Prostate gland (tissue), 2 donors: ENCODE measurements at regions not wholly inside any gene's neighbourhood (a gene's known extent, or its start where the extent isn't known, plus 50 kb on each side); places are given as distances from the start of the nearest gene placed in this dataset.

Experiments used
- CTCF ChIP-seq, 4 experiments: fragments of 200-600 bp in 2 of 4; fragments of 450-650 bp in 2 of 4; sonication (generic) in 2 of 4; IDR thresholded peaks; 1 replicate in 3 of 4; 2 replicates in 1 of 4; pipeline ENCODE4 v1.5.1; 2016 to 2019; ENCODE audit warnings: antibody characterized with exemption in 4 of 4, mild to moderate bottlenecking in 2 of 4, moderate library complexity in 2 of 4
- POLR2A ChIP-seq: fragments of 450-650 bp; IDR thresholded peaks from one replicate; pipeline ENCODE4 v1.6.1; 2016; ENCODE audit warnings: antibody characterized with exemption, mild to moderate bottlenecking
- POLR2AphosphoS5 ChIP-seq: sonication (generic); formaldehyde crosslinking; IDR thresholded peaks from one replicate; pipeline ENCODE4 v1.6.1; 2017; ENCODE audit warnings: antibody characterized with exemption

DNA sequence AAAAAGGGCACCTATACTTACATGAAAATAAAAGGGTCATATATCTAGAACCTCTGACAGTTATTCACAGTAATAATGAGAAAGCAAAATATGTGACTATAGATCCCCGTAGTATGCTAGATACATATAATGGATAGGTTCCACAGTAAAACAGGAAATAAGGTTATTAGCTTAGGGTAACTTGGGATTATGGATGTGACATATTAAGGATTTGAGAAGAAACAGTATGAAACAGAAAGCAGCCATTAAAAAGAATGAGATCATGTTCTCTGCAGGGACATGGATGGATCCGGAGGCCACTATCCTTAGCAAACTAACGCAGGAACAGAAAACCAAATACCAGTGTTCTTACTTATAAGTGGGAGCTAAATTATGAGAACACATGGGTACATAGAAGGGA, 1547.3 kb downstream of the BRINP3 start:
- TF ChIP-seq CTCF (IDR thresholded peaks at IDR 0.05) (no peak), POLR2A (no peak), POLR2AphosphoS5 (no peak)
